ENCODE measurements at regions not wholly inside any gene's neighbourhood (a gene's known extent, or its start where the extent isn't known, plus 50 kb on each side); places are given as distances from the start of the nearest gene placed in this dataset.

DNA sequence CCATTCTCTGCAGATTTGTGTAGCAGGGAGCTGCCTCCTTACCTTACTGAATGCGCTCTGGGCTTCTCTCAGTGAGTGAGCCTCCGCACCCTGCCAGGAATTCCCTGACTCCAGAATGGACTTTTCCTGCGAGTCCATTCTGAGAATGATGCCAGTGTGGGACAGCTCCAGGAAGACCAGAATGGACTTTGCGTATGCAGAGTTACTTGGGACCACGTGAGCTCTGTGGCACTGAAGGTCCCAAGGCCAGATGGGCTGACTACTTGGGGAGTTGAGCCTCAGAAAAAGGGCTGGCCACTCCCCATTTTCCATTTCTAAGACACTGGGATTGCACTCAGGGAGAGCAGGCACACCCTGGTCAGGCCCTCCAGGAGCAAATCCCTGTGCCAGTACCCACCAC lies 324.7 kb upstream of the ZMIZ1 start:
- Mint-ChIP-seq H3K36me3 (ENCODE audit: low read depth) (no peaks in the 10 kb centered on the region), H3K27ac (no peak overlapping the region), H3K9me3 (ENCODE audit: low read depth) (no peaks in the 10 kb centered on the region), H3K4me3 (no peak overlapping the region), H3K4me1 (peaks cover 10% of the 10 kb centered on the region), H3K27me3 (peaks cover 2% of the 10 kb centered on the region)
- ATAC-seq (no peak), DNase-seq (no peak)
- intact Hi-C loops (cut with DNase I, micrococcal nuclease) = no loop called here
- ChIA-PET CTCF (interaction anchor here (0.6 to 1.1 kb wide), 2 partner anchors 211 to 697 kb away, joined by 3 read pairs; no protein-coding TSS in a partner anchor), POLR2A (no interaction called here)

DNA sequence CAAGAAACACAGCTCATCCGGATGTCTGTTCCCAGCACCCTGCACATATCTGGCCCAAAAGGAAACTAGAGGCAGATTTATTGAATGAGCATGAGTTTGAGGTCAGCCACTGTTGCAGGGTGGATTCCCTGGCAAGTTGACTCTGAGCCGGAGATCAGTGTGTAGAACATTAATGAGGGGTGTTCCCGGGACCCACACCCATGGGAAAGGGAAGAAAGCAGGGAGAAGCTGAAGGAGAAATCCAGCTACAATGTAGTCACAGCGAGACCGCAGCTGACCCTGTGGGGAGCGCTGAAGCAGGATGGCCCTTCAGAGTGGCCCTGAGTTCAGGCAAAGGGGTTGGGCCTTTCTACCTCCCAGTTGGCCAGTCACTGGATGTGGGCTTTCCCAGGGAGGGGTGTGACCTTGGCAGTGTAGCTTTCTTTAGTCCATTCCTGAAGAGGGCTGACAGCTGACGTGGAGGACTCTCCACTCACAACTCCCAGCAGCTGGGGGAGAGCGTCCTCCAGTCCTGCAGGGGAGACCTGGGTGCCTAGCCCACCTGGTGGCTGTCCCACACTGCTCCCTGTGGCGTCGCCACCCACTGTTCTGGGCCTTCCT lies 324.2 kb upstream of the ZMIZ1 start:
- no peak for ATAC-seq
- Mint-ChIP-seq H3K9me3 (ENCODE audit: low read depth) (peaks cover 2% of the 10 kb centered on the region), H3K27ac (no peak overlapping the region), H3K4me3 (no peak overlapping the region), H3K4me1 (peaks cover 12% of the 10 kb centered on the region), H3K27me3 (peaks cover 2% of the 10 kb centered on the region), H3K36me3 (ENCODE audit: low read depth) (no peaks in the 10 kb centered on the region)
- intact Hi-C loops (cut with DNase I, micrococcal nuclease) = no loop called here
- ChIA-PET POLR2A (no interaction called here), CTCF (interaction anchor here (0.6 to 1.1 kb wide), 2 partner anchors 211 to 697 kb away, joined by 3 read pairs; no protein-coding TSS in a partner anchor)
- no peak for DNase-seq

DNA sequence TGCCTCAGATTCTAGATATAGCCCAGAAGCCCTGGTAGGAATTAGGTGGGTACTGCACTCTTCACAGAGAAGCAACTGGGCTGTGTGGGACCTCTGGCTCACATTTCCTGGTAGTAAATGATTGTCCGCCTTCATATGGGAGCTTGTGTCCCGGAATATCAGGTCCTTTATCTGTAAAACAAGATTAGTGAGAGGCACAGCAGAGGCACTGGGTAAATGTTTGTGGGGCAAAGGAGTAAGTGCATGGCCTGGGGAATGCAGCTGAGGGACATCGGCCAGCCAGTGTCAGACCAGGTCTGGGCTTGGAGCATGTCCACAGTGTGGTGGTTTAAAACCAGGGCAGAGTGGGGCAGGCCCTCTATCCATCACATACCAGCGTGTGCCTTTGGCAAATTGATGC lies 323.3 kb upstream of the ZMIZ1 start:
- no peak overlapping the region for H3K27ac Mint-ChIP-seq
- intact Hi-C loops (cut with DNase I, micrococcal nuclease) = no loop called here
- ATAC-seq (no peak), DNase-seq (no peak)
- H3K27me3 Mint-ChIP-seq = peaks cover 3% of the 10 kb centered on the region
- H3K9me3 Mint-ChIP-seq (ENCODE audit: low read depth) = peaks cover 4% of the 10 kb centered on the region
- H3K4me1 Mint-ChIP-seq = peaks cover 12% of the 10 kb centered on the region
- CTCF ChIA-PET = interaction anchor here (0.6 to 0.8 kb wide), 2 partner anchors 17 to 195 kb away, joined by 3 to 4 read pairs; no protein-coding TSS in a partner anchor
- no peak overlapping the region for H3K4me3 Mint-ChIP-seq
- no peaks in the 10 kb centered on the region for H3K36me3 Mint-ChIP-seq (ENCODE audit: low read depth)
- POLR2A ChIA-PET = no interaction called here

DNA sequence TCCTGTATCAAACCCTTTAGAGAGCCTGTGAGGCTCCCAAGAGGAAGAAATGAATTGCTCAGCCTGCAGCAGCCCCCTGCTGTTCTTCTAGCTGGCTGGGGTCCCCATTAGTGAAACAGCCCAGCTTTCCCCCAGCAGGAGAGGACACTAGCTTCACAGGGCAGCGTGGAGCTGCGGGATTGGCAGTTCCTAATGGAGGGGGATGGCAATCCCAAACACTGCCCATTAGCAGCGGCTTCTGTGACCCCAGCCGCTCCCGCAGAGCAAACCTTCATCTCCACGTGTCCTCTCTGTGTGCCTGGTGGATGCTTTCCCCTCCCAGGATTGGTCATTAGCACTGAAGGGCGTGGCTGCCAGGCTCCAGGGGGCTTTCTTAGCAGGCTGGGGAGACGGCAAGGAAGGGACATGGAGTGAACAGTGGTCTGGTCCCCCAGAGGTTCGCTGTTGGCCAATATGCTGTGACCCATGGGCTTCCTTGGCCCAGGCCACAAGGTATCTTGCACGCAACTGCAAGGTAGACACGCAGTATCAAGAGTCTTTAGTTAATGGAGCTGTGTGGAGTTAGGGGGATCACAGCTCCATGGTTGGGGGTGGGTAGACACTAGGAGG lies 322.5 kb upstream of the ZMIZ1 start:
- H3K4me1 Mint-ChIP-seq = peaks cover 12% of the 10 kb centered on the region
- no peak overlapping the region for H3K27ac Mint-ChIP-seq
- ATAC-seq = no peak
- H3K27me3 Mint-ChIP-seq = peaks cover 1% of the 10 kb centered on the region
- CTCF ChIA-PET = interaction anchor here (0.6 kb wide), 2 partner anchors 72 to 196 kb away, joined by 3 read pairs; no protein-coding TSS in a partner anchor
- no peak overlapping the region for H3K4me3 Mint-ChIP-seq
- intact Hi-C loops (cut with DNase I, micrococcal nuclease) = no loop called here
- DNase-seq = no peak
- no peaks in the 10 kb centered on the region for H3K36me3 Mint-ChIP-seq (ENCODE audit: low read depth)
- POLR2A ChIA-PET = no interaction called here
- peaks cover 4% of the 10 kb centered on the region for H3K9me3 Mint-ChIP-seq (ENCODE audit: low read depth)

DNA sequence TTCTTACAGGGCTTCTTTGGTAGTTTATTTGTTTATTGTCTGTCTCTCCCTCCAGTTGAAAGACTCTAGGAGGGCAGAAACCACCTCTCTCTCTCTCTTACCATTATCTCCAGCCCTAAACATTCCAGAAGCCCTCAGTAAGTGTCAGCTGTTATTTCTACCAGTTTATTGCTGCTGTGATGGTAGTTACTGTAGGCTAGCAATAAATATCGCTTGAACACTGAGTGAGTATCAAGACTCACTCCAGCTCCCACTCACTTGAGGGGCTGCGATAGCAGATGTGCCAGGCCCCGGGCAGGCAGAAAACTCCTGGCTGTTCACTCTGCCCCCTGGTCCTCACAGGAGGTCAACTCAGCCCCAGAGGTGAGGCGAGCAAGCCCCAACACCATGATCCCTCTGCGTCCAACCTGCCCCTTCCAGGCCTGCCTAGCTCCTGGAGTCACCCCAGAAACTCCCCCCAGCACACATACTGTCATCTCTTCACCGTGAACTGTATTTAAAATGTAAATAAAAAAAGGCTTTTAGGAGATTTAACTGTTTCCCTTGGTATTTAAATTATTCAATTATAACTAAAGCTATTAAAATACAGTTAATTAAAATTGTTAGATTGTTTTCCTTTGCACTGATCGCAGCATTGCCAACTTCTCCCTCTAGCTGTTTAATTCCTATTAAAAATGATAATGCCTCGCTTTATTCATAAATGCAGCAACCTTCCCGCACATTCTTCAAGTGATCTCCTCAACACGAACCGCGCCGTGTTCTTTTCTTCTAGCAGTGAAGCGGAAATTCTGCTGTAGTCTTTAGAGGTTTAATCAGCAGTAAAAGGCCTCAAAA lies 321.1 kb upstream of the ZMIZ1 start:
- ChIA-PET CTCF (no interaction called here), POLR2A (no interaction called here)
- ATAC-seq (no peak), DNase-seq (no peak)
- Mint-ChIP-seq H3K4me1 (peaks cover 12% of the 10 kb centered on the region), H3K9me3 (ENCODE audit: low read depth) (peaks cover 4% of the 10 kb centered on the region), H3K36me3 (ENCODE audit: low read depth) (no peaks in the 10 kb centered on the region), H3K27ac (no peak overlapping the region), H3K4me3 (no peak overlapping the region), H3K27me3 (peaks cover 6% of the 10 kb centered on the region)
- intact Hi-C loops (cut with DNase I, micrococcal nuclease) = no loop called here

DNA sequence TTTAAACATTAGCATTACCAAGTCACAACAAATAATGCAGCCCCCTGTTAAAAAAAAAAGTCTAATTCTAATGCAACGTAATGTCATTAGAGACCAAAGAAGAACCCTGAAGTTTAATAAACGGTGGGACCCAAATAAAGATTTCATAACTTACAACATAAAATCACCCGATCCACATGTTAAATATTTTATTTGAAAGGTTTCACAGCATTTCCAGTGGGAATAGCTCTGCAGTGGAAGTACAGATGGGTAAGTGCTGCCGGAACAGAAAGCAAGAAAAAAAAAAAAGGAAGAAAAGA lies 320.6 kb upstream of the ZMIZ1 start:
- DNase-seq = no peak
- CTCF ChIA-PET = interaction anchor here (0.7 kb wide), 1 partner anchor 1306 kb away, joined by 3 read pairs; no protein-coding TSS in a partner anchor
- POLR2A ChIA-PET = no interaction called here
- Mint-ChIP-seq H3K4me3 (no peak overlapping the region), H3K9me3 (ENCODE audit: low read depth) (peaks cover 4% of the 10 kb centered on the region), H3K27ac (no peak overlapping the region), H3K36me3 (ENCODE audit: low read depth) (no peaks in the 10 kb centered on the region), H3K27me3 (peaks cover 6% of the 10 kb centered on the region), H3K4me1 (peaks cover 6% of the 10 kb centered on the region)
- no peak for ATAC-seq
- intact Hi-C loops (cut with DNase I, micrococcal nuclease) = no loop called here

DNA sequence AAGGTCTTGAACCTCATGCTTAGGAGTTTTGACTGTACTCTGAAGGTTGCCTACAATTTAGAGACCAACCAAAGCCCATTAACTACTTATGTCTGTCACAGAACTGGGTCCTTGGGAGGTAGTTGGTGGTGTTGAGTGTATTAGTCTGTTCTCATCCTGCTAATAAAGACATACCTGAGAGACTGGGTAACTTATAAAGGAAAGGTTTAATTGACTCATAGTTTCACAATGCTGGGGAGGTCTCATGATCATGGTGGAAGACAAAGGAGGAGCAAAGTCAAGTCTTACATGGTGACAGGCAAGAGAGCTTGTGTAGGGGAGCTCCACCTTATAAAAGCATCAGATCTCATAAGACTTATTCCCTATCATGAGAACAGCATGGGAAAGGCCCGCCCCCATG lies 319.6 kb upstream of the ZMIZ1 start:
- no peak overlapping the region for H3K4me3 Mint-ChIP-seq
- H3K9me3 Mint-ChIP-seq (ENCODE audit: low read depth) = peaks cover 4% of the 10 kb centered on the region
- DNase-seq = no peak
- CTCF ChIA-PET = interaction anchor here (0.6 kb wide), 1 partner anchor 24 kb away, joined by 3 read pairs; no protein-coding TSS in a partner anchor
- H3K36me3 Mint-ChIP-seq (ENCODE audit: low read depth) = no peaks in the 10 kb centered on the region
- H3K4me1 Mint-ChIP-seq = peaks cover 2% of the 10 kb centered on the region
- intact Hi-C loops (cut with DNase I, micrococcal nuclease) = no loop called here
- H3K27ac Mint-ChIP-seq = no peak overlapping the region
- POLR2A ChIA-PET = interaction anchor here (0.7 kb wide), 1 partner anchor 225 kb away, joined by 3 read pairs; no protein-coding TSS in a partner anchor
- ATAC-seq = no peak
- H3K27me3 Mint-ChIP-seq = peaks cover 12% of the 10 kb centered on the region

DNA sequence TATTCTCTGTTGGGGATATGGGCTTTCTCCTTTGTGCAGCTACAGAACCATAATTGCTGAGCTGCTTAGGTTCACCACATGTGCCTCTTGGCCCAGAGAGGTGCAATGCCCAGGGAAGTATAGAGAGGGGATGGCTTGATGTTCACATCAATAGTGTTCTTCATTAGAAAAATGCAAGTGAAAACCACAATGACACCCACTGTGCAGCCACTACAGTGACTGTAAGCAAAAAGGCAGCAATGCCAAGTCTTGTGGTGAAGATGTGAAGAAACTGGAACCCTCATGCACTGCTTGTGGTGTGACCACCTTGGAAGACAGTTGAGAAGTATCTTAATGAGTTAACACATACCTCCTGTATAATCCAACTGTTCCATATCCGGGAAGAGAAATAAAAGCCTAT lies 318.9 kb upstream of the ZMIZ1 start:
- H3K27me3 Mint-ChIP-seq = peaks cover 13% of the 10 kb centered on the region
- CTCF ChIA-PET = interaction anchor here (0.6 kb wide), 1 partner anchor 23 kb away, joined by 3 read pairs; no protein-coding TSS in a partner anchor
- peaks cover 2% of the 10 kb centered on the region for H3K4me1 Mint-ChIP-seq
- DNase-seq (no peak), ATAC-seq (no peak)
- no peaks in the 10 kb centered on the region for H3K36me3 Mint-ChIP-seq (ENCODE audit: low read depth)
- intact Hi-C loops (cut with DNase I, micrococcal nuclease) = no loop called here
- no peak overlapping the region for H3K4me3 Mint-ChIP-seq
- H3K9me3 Mint-ChIP-seq (ENCODE audit: low read depth) = peaks cover 4% of the 10 kb centered on the region
- POLR2A ChIA-PET = interaction anchor here (0.7 kb wide), 1 partner anchor 225 kb away, joined by 3 read pairs; no protein-coding TSS in a partner anchor
- H3K27ac Mint-ChIP-seq = no peak overlapping the region

DNA sequence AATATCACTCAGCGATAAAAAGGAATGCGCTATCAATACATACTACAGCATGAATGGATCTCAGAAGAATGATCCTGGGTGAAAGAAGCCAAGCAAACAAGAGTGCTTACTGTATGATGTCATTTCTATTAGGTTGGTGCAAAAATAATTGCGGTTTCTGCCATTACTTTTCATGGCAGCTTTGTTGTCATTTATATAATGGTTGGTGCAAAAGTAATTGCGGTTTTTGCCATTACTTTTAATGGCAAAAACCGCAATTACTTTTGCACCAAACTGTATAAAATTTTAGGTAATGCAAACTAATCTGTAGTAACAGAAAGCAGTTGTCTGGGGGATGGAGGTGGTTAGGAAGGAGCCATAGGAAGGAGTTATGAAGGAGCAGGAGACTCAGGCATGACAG lies 318.3 kb upstream of the ZMIZ1 start:
- Mint-ChIP-seq H3K4me3 (no peak overlapping the region), H3K9me3 (ENCODE audit: low read depth) (peaks cover 4% of the 10 kb centered on the region), H3K27me3 (peaks cover 13% of the 10 kb centered on the region), H3K27ac (no peak overlapping the region), H3K36me3 (ENCODE audit: low read depth) (no peaks in the 10 kb centered on the region), H3K4me1 (peaks cover 2% of the 10 kb centered on the region)
- ChIA-PET POLR2A (no interaction called here), CTCF (no interaction called here)
- DNase-seq = no peak
- no peak for ATAC-seq
- intact Hi-C loops (cut with DNase I, micrococcal nuclease) = no loop called here

DNA sequence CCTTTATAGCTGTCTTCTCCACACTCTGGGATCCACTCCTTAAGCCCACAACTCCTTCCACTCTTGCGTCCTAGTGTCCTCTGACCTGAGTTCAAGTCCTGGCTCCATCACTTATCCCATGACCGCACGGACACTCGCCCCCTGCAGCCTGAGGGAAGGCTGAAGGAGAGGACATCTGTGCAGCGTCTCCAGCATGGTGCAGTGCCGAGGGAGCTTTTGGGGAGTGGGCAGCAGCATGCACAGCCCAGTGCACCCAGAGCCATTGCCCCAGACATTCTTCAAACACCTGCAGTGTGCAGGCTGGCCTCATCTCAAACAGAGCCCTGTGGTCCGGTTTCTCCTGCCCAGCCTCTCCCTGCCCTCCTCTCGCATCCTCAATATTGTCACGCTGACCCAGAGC lies 317.1 kb upstream of the ZMIZ1 start:
- peaks cover 17% of the 10 kb centered on the region for H3K27me3 Mint-ChIP-seq
- H3K4me1 Mint-ChIP-seq = peaks cover 9% of the 10 kb centered on the region
- H3K4me3 Mint-ChIP-seq = no peak overlapping the region
- DNase-seq = no peak
- peaks cover 4% of the 10 kb centered on the region for H3K9me3 Mint-ChIP-seq (ENCODE audit: low read depth)
- POLR2A ChIA-PET = interaction anchor here (0.7 kb wide), 1 partner anchor 203 kb away, joined by 6 read pairs; no protein-coding TSS in a partner anchor
- H3K36me3 Mint-ChIP-seq (ENCODE audit: low read depth) = no peaks in the 10 kb centered on the region
- no peak for ATAC-seq
- CTCF ChIA-PET = interaction anchor here (0.6 kb wide), 1 partner anchor 14 kb away, joined by 4 read pairs; no protein-coding TSS in a partner anchor
- intact Hi-C loops (cut with DNase I, micrococcal nuclease) = no loop called here
- H3K27ac Mint-ChIP-seq = no peak overlapping the region

DNA sequence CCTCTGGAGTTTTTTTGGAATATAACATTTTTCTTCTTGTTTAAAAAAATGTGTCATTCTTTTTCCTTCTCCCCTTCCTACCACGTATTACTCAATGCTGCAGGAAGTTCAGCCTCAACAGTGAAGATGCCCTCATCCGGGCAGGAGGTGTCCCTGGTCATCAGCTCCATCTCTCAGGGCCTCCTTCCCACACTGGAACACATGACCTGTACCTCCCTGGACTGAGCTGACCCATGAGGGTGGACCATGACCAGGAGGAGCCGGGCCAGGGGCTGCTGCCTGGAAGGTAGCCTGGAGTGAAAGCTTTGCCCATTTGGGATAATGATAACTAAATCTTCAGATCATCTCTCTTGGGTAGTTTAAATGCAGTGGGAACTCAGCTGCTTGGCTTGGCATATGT lies 316.5 kb upstream of the ZMIZ1 start:
- DNase-seq (no peak), ATAC-seq (no peak)
- no peak overlapping the region for H3K27ac Mint-ChIP-seq
- no peaks in the 10 kb centered on the region for H3K36me3 Mint-ChIP-seq (ENCODE audit: low read depth)
- ChIA-PET POLR2A (no interaction called here), CTCF (interaction anchor here (0.6 kb wide), 1 partner anchor 13 kb away, joined by 4 read pairs; no protein-coding TSS in a partner anchor)
- peaks cover 17% of the 10 kb centered on the region for H3K27me3 Mint-ChIP-seq
- peaks cover 14% of the 10 kb centered on the region for H3K4me1 Mint-ChIP-seq
- intact Hi-C loops (cut with DNase I, micrococcal nuclease) = no loop called here
- no peak overlapping the region for H3K4me3 Mint-ChIP-seq
- peaks cover 4% of the 10 kb centered on the region for H3K9me3 Mint-ChIP-seq (ENCODE audit: low read depth)

All from activated CD4-positive, alpha-beta T cell treated with anti-CD3 and anti-CD28 coated beads for 36 hours (primary cell).